GM19324 (cell line): ENCODE measurements at regions not wholly inside any gene's neighbourhood (a gene's known extent, or its start where the extent isn't known, plus 50 kb on each side); places are given as distances from the start of the nearest gene placed in this dataset.

ENCODE experiments used
- ATAC-seq: cut with Tn5 transposase; IDR thresholded peaks from one replicate; pipeline ENCODE4 v1.9.1; 2021; ENCODE audit warnings: mild to moderate bottlenecking, moderate library complexity; ENCODE audit not compliant: unreplicated experiment, low FRiP score

DNA sequence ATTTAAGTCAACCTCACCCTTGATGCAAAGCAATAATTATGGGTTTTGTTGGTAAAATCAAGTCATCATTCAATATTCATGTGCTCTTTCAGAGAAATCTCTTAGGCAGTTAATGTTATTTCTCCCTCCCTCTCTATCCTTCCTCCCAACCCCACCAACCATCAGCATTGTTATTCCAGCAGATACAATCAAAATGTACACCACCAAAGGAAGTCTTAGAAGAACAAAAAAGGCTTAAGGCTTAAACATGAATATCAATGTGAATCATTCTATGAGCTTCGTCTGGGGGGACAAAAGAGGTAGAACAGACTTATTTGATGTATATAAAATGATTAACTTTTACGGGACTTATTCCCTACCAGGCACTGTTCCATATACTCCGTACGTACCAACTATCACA, 404.4 kb downstream of the ARHGEF28 start:
- ATAC-seq = no peak

DNA sequence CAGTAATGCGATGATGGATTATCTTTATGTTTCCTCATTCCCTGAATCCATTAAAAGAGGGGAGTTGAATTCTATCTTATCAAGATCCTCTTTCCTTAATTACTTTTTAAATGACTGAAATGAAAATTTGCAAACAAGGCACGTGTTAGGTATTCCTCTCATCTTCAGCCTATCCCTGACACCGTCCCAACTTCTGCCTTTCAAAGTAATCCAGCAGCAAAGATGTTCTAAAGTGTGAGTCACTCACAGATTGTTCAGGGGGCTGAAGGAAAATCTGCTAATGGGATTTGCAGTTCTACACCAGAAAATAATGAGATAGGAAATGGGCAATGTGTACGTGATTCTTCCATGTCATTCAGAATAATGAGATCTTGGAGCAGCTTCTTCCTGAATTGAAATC, 403.0 kb downstream of the ARHGEF28 start:
- no peak for ATAC-seq

DNA sequence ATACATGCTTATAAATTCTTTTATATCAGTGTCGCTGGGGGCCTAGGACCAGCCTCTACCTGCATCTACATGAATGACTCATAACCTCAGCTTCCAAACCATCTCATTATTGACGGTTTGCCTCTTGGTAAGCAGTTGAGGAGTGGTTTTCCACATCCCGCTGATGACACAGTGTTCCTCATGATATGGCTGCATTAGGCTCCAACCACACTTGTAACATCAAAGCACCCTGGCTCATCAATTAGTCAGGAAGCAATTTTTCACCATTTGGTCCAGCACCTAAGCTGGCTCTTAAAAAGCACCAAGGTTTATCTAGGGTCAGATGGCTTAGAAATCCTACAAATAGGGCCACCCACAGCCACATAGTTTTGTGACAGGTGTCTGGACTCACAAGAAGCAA, 402.4 kb downstream of the ARHGEF28 start:
- no peak for ATAC-seq

DNA sequence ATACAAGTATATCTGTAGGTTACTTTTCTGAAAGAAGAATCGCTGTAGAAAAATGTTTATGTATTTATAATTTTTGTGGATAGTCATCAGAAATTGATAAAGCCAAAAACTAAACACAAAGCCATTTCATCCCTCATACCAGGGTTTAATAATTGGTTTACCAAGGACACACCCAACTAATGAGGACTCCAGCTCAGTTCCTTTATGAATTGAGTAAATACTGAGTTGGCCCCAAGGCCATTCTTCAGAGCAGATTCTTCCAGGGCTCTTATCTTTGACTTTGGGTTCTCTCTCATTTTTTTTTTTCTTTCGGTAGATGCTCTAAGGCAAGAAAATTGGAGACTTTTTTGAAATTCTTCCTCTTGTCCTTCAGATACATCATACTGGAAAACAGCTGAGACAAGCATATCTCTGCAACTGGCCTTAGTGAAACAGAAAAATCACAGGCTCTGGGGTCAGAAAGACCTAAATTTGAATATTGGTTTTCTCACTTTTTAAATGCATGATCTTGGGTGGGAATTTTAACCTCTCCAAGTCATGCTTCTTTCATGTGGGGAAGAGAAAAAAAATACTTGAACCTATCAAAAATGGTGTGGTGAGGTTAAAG, 401.8 kb downstream of the ARHGEF28 start:
- no peak for ATAC-seq

DNA sequence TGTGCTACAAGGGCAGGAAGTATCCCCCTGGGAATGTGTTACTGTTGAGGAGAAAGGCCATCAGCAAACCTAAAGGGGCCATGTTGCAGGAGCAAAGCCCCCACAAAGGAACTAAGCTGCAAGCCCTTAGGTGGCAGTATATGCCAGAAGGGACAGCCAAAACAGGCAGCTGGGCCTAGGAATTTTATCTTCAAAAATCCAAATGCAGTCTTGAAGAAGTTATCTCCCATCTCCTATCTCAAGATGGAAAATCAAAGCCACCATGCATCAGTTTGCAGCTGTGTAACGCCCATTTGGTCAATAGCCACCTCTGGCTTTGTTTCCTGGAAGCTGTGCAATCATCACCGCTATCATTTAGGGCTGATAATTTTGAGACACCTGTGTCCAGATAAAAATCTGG, 400.3 kb downstream of the ARHGEF28 start:
- no peak for ATAC-seq

DNA sequence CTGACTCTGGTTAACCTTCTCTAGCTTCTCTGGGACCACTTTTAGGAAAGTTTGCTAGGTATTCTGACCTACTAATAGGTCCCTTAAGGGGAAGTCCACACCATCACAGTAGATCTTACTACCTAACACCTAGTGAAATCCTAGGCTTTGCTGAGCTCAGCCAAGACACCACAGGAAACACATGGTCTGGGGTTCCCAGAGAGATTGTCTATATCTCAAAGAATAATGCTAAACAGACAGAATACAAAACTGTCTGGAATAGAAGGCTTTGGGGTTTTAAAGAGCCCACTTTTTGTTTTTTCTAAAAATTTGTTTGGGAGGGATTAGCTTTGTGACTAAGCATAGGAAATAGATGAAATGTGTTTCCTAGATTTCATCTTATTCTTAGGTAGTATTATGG, 395.1 kb downstream of the ARHGEF28 start:
- ATAC-seq = no peak

DNA sequence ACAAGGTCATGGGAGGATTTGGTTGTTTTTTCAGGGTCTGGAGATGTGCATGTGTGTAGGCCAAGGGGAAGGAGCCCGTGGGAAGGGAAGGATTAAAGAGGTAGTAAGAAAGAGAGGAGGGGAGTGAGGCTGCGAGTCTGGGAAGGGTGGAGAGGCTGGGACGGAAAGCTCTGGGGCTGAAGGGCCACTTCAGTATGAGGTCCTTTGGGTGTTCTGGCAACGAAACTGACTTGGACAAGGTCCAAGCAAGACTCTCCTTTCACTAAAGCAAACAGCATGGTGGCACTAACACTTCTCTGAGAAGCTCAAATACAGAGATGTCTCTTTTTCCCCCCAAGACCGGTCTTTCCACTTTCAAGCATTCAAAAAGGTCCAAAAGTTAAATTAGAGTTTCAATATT, 394.5 kb downstream of the ARHGEF28 start:
- ATAC-seq = no peak

DNA sequence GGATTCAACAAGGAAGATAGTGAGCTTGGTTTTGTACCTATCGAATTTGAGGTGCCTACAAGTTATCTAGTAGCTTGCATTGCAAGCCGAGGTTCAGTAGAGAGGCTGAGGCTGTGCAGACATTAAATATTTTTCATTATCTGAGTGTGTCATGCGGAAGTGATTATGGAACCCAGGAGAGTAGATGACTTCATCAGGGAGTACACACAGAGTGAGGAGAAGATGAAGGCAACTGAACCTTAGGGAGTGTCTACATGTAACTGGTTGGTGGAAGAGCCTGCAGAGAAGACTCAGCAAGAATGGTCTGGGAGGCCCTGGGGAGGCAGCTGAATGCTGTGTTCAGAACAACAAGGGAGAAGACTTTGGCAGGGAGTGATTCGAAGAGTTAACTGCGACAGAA, 393.9 kb downstream of the ARHGEF28 start:
- no peak for ATAC-seq

DNA sequence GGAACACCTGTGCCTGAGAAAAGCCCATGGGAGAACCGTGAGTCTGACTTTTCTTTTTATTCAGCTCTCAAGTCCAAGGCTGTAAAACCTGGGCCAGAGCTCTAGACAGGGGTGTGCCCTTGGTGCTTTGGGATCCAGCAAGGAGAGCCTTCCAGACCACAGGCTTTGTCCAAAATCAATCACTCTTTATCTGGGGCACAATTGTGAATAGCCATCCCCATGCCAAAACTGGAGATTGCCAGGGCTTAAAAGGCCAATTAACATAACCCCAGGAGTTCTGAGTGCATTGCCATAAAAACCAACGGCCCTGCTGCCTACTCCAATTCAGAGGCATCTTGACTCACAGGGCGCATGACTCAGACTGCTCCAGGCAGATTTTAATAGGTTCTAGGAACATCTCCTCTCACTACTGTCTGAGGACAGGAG, 391.8 kb downstream of the ARHGEF28 start:
- ATAC-seq = no peak

DNA sequence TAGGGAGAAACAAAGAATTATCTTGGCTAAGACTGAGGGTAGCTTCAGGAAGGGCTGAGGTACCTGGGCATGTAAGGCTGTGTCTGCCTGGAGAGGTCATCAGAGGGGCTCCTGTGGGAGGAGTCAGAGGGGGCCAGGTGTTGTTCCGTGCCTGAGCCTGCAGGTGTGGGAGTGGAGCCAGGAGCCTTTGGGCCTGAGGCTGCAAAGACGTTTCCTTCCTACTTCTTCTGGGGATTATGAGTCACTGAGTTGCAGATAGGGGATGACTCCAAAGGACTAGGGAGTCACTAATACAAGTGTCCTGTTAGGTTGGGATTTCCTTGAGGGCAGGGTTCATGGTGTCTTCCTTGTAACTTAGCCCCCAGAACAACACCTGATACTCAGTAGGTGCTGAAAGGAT, 391.1 kb downstream of the ARHGEF28 start:
- ATAC-seq = no peak

DNA sequence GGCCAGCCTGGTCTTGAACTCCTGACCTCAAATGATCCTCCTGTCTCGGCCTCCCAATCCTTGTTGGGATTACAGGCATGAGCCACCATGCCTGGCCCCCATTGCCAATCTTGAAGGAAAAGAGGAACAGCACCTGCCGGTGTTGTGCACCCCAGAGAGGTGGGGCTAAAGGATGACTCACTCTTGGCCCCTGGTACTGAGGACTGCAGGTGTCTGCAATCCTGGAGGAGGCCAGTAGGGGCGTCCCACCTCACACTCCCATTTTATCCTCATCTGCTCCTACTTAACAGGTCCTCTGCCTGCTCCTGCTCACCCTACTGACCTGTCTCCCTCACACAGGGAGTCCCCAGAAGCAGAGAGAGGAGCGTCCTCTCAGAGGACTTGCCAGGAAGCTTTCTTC, 390.4 kb downstream of the ARHGEF28 start:
- ATAC-seq = no peak

DNA sequence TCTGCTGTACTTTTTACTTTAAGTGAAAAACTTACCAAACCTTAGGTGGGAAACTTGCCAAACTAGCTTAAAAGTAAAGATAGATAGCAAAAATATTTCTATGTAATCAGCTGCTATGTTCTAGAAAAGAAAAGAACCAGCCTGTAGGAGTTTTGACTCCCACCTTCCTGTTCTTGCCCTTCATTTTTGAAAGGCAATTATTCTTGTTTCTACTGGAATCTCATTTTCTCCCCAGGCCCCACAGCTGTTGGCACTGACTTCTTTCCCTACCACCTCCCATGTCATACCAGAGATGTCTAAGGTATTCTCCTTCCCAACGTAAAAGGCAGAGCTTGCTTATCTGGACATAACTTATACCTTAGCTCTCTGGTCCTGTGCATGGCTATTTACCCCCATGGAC, 389.7 kb downstream of the ARHGEF28 start:
- ATAC-seq = no peak

DNA sequence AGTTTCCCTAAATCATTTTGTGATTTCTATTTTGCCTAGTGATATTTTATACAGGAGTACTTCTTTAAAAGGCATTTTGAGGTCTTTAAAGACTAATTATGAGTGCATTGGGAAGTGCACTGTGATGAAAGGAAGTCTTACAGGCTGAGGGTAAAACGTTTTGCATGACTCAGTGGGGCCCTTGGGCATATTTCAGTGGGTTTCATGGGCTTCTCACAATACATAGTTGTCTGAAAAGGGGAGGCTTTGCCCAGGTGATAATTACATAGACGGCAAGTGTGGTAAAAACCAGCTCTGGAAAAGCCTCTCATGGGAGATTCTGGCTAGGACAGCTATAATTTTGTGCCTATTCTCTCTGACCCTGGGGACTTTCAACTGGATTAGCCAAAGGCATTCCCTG, 387.2 kb downstream of the ARHGEF28 start:
- ATAC-seq = no peak

DNA sequence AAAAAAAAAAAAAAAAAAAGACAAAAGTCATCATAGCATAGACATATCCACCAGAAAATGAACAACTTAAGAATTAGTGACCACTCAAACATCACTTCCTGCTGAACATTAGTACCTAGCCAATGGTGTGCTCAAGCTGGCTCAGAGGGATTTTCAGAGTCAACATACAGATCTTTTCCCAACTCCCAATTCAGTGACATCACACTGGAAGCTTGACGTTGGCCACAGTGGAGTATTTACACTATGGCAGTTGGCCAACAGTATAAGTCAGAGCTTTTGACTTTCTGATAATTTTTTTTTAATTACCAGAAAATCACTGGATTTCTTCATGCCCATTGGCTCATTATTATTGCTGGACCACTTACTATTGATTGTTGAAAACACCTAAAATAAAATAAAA, 383.5 kb downstream of the ARHGEF28 start:
- ATAC-seq = no peak

DNA sequence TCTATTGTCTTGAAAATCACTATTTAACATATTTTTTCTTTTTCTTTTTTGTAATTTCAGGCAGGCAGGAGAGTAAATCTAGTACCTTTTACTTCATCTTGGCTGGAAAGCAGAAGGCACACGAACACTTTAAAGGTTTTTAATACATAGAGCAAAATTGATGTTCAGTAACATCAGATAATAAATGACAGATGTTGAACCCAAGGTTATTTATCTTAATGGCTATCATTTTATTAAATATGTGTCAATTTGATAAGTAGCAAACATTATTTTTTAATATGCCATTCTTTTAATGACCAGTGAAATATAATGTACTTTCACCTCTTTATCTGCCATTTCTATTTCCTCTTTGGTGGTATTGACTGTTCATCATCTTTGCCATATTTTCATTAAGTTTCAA, 381.2 kb downstream of the ARHGEF28 start:
- no peak for ATAC-seq

DNA sequence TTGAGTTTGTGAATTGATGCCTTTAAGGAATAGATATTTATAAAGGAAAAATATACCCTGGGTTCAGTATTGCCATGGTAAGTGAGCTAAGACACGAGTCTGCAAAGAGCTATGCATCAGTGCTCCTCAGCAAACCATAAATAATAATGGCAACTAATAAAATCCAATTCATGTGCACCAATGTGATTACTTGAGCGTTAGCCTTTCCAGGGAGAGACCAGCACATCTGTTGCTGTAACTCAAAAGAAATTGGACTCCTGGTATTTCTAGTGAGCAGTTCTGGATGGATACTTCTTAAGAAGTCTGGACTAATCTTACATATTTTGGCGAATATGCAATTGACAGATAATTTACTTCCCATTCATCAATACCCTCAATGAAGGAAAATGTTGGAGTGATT, 373.3 kb downstream of the ARHGEF28 start:
- no peak for ATAC-seq

DNA sequence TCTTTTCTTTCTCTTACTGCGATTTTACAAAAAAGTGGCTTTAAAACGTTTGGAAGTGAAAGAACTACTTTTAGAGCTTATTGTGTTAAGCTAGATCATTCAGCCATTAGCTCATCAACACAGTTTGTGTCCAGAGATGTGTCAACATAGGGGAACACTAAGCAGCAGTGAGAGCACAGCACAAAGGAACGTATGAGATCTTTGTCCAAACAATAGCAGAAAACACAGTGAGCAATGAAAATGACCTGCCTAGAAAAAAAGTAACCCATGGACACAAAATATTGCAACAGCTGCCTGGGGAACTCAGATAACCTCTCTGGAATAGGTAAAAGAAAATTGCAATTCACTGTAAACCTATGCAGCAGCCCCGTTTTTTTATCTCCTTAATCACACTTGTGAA, 372.5 kb downstream of the ARHGEF28 start:
- ATAC-seq = no peak

DNA sequence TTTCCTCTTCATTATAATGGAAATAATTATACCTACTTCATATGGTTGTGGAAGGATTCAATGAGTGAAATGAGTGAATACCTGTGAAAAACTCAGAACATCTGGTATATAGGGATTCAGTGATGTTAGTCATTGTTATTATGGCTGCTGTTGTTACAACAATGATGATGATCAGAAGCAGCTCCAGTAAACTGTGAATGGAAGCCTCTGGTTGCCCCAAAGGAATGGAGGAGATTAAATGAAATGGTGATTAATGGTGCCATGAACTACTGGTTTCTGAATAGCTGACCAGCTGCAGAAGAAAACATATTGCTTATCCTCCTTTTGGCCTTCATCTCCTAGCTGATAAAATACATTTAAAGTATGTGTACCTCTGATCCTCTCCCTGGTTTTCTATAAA, 372.0 kb downstream of the ARHGEF28 start:
- no peak for ATAC-seq

DNA sequence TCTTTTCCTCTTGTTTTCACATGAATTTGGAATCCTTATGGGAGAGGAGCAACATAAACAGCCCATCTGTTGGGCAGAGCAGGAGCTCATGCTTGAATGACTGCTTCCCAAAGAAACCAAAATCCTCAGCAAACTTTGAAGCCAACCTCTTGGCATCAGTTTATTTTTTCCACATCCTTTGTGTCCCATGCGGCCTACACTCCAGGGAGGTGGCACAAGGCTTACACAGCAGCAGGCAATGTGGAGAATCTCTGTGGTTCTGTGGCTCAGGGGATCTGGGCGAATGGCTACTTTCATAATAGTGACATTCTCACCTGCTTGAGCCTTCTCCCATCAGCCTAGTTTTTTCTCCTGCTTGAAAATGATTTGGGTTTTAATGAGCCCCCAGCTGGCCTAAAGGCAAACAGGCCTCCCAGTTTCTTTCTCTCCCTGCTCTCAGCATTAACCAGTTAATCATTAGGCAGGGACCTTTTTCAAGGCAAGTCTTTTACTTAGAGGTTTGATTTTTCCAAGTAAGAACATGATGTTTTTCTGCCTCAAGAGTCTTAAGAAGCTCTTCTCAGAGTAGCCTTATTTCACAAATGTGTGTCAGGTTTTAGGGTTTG, 370.3 kb downstream of the ARHGEF28 start:
- ATAC-seq = no peak

DNA sequence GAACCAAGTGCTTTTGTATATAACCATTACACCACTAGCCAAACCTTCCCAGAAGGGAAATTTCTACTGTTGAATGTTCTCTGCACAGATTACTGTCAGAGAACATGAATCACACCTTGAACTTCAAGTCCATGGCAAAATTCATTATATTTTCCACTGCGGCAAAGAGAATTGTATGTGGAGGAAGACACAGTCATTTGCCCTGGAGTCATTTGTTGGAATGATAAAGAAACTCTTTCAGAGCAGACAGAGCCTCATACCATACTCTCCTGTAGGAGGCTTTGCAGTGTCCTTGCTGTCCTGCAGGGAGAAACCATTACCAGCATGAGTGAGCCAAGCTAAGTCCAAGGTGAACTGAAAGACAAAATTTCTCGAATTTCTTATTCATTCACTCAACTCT, 369.0 kb downstream of the ARHGEF28 start:
- ATAC-seq = no peak
